SK-N-SH (cell line): ENCODE measurements at regions not wholly inside any gene's neighbourhood (a gene's known extent, or its start where the extent isn't known, plus 50 kb on each side); places are given as distances from the start of the nearest gene placed in this dataset.

Experiments used
- CTCF ChIA-PET: fragments of 300-600, 350-600 bp; formaldehyde crosslinking; extraction: SDS; loops from one replicate; lab custom pipeline; 2021; lab: Yijun Ruan, JAX
- POLR2A ChIA-PET: fragments of 350-600 bp; sonication (Branson Sonifier 250); formaldehyde crosslinking; extraction: SDS; loops from one replicate; lab custom pipeline; 2020; ENCODE audit warnings: antibody characterized with exemption, inconsistent platforms; lab: Yijun Ruan, JAX
- DNase-seq: peaks from one replicate; pipeline ENCODE4 v3.0.0; 2012
- H2AFZ ChIP-seq: fragments of 200-600 bp; sonication (generic); 2 replicates; pipeline ENCODE4 v1.8.1; 2016; ENCODE audit warnings: antibody characterized with exemption, mild to moderate bottlenecking, low read depth
- H3F3A ChIP-seq: fragments of 200-600 bp; sonication (generic); replicated peaks from 2 replicates; pipeline ENCODE3; 2016; ENCODE audit warnings: antibody characterized with exemption, mild to moderate bottlenecking; ENCODE audit not compliant: insufficient read depth
- H3K27ac ChIP-seq, 2 experiments: fragments of 200-500 bp in 1 of 2; fragments of 200-600 bp in 1 of 2; sonication (Bioruptor generic) in 1 of 2; sonication (generic), shearing (Covaris generic) in 1 of 2; 2 replicates each; pipeline versions ENCODE4 v1.5.1 to v1.6.1; 2014 to 2016; ENCODE audit warnings: low read depth in 2 of 2, inconsistent platforms in 1 of 2, low read length in 1 of 2, mild to moderate bottlenecking in 1 of 2, mixed read lengths in 1 of 2
- H3K27me3 ChIP-seq: fragments of 200-600 bp; sonication (generic), shearing (Covaris generic); 2 replicates; pipeline ENCODE4 v1.6.1; 2016; ENCODE audit warnings: mixed run types; ENCODE audit not compliant: insufficient read depth
- H3K36me3 ChIP-seq, 2 experiments: fragments of 200-500 bp in 1 of 2; fragments of 200-600 bp in 1 of 2; sonication (Bioruptor generic) in 1 of 2; sonication (generic) in 1 of 2; replicated peaks in 1 of 2; 2 replicates each; pipeline versions ENCODE3 to v1.5.1; 2014 to 2016; ENCODE audit warnings: low read length in 1 of 2, mild to moderate bottlenecking in 1 of 2; ENCODE audit not compliant: insufficient read depth in 2 of 2, control insufficient read depth in 1 of 2
- H3K4me1 ChIP-seq, 2 experiments: fragments of 200-500 bp in 1 of 2; fragments of 200-600 bp in 1 of 2; sonication (Bioruptor generic) in 1 of 2; sonication (generic), shearing (Covaris generic) in 1 of 2; 2 replicates each; pipeline versions ENCODE4 v1.5.1 to v1.6.1; 2014 to 2016; ENCODE audit warnings: low read depth in 1 of 2, low read length in 1 of 2, mixed run types in 1 of 2; ENCODE audit not compliant: insufficient read depth in 2 of 2, control insufficient read depth in 1 of 2
- H3K4me2 ChIP-seq: fragments of 200-600 bp; sonication (generic), shearing (Covaris generic); 2 replicates; pipeline ENCODE4 v1.6.1; 2017; ENCODE audit warnings: mixed run types
- H3K4me3 ChIP-seq, 2 experiments: fragments of 200-500 bp in 1 of 2; fragments of 200-600 bp in 1 of 2; sonication (Bioruptor generic) in 1 of 2; sonication (generic), shearing (Covaris generic) in 1 of 2; 2 replicates each; pipeline versions ENCODE4 v1.5.1 to v1.8.1; 2014 to 2016; ENCODE audit warnings: low read depth in 2 of 2, inconsistent platforms in 1 of 2, low read length in 1 of 2, mild to moderate bottlenecking in 1 of 2, mixed read lengths in 1 of 2, moderate library complexity in 1 of 2
- H3K79me2 ChIP-seq: fragments of 200-600 bp; sonication (generic); 2 replicates; pipeline ENCODE4 v1.8.1; 2017; ENCODE audit warnings: mild to moderate bottlenecking; ENCODE audit not compliant: insufficient read depth
- H3K9ac ChIP-seq: fragments of 200-600 bp; sonication (generic); 2 replicates; pipeline ENCODE4 v1.6.1; 2017; ENCODE audit warnings: mixed run types
- H3K9me2 ChIP-seq: fragments of 200-600 bp; sonication (generic); 2 replicates; pipeline ENCODE4 v1.6.1; 2017; ENCODE audit warnings: mixed run types
- H3K9me3 ChIP-seq: fragments of 200-600 bp; sonication (generic); 2 replicates; pipeline ENCODE4 v1.6.1; 2017; ENCODE audit warnings: mixed run types, mild to moderate bottlenecking, moderate library complexity
- H4K20me1 ChIP-seq: fragments of 200-600 bp; sonication (generic); 2 replicates; pipeline ENCODE4 v1.6.1; 2017; ENCODE audit warnings: mild to moderate bottlenecking, mixed run types; ENCODE audit not compliant: insufficient read depth
- FOSL2 ChIP-seq: IDR thresholded peaks from 2 replicates; pipeline ENCODE4 v1.4.0; 2012; ENCODE audit warnings: low read depth, mild to moderate bottlenecking, moderate library complexity, borderline replicate concordance
- FOXJ3 ChIP-seq: sonication (generic); formaldehyde crosslinking; IDR thresholded peaks from 2 replicates; pipeline ENCODE4 v1.5.1; 2020; ENCODE audit warnings: mild to moderate bottlenecking, missing genetic modification reagents
- GABPA ChIP-seq: IDR thresholded peaks from 2 replicates; pipeline ENCODE4 v1.4.0; 2012; ENCODE audit warnings: low read depth, mild to moderate bottlenecking
- MXI1 ChIP-seq: IDR thresholded peaks from 2 replicates; pipeline ENCODE4 v1.6.1; 2012; ENCODE audit warnings: mild to moderate bottlenecking, low read depth, low read length, improper control_type of control experiment
- RFX5 ChIP-seq: IDR thresholded peaks from 2 replicates; pipeline ENCODE4 v1.6.1; 2012; ENCODE audit warnings: mild to moderate bottlenecking, improper control_type of control experiment, low read length
- SMC3 ChIP-seq: IDR thresholded peaks from 2 replicates; pipeline ENCODE4 v1.6.1; 2012; ENCODE audit warnings: low read depth, low read length, improper control_type of control experiment
- TAF1 ChIP-seq: IDR thresholded peaks from 2 replicates; pipeline ENCODE4 v1.6.1; 2012; ENCODE audit warnings: low read depth, mild to moderate bottlenecking, low read length, moderate library complexity, borderline replicate concordance
- YY1 ChIP-seq: IDR thresholded peaks from 2 replicates; pipeline ENCODE4 v1.4.0; 2012; ENCODE audit warnings: low read depth, mild to moderate bottlenecking
- WGBS: methylation state at CpG from one replicate; pipeline ENCODE4 v1.1.6; 2017; ENCODE audit warnings: low lambda C conversion rate; 5-methylcytosine and 5-hydroxymethylcytosine counted together
- TF ChIP-seq, protein P1 (sequence below): IDR thresholded peaks from 2 replicates; pipeline ENCODE4 v1.4.0; 2012; ENCODE audit warnings: low read depth, borderline replicate concordance
- TF ChIP-seq, protein P2 (sequence below): IDR thresholded peaks from 2 replicates; pipeline ENCODE4 v1.4.0; 2012; ENCODE audit warnings: low read depth, borderline replicate concordance
- TF ChIP-seq, protein P3 (sequence below): IDR thresholded peaks from 2 replicates; pipeline ENCODE4 v1.6.1; 2012; ENCODE audit warnings: mild to moderate bottlenecking, low read depth, low read length, moderate library complexity

DNA sequence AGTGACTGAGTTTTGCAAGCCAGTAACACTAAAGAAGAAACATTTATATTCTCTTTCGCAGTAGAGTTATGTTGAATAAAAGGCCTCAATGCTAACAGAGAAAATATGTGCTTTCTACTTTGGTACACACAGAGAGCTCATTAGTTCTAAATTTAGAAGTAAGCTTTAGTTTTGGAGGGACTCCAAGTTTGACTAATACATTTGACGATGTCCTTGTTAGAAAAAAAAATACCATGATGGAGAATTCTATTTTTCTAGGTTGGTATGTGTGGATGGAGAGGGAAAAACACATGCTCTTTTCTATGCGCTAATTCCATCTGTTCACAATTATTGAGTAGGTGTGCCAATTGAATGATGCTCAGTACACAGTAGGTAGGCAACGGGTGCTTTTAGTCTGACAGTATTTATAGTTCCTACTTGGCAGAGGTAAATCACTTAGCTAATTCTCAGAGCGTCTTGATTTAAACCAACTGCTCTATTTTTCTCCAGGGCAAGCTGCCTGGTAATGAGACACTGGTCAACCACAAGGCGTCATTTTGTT, 327.2 kb upstream of the AKR1E2 start (continued):
- TF ChIP-seq, protein P1, sequence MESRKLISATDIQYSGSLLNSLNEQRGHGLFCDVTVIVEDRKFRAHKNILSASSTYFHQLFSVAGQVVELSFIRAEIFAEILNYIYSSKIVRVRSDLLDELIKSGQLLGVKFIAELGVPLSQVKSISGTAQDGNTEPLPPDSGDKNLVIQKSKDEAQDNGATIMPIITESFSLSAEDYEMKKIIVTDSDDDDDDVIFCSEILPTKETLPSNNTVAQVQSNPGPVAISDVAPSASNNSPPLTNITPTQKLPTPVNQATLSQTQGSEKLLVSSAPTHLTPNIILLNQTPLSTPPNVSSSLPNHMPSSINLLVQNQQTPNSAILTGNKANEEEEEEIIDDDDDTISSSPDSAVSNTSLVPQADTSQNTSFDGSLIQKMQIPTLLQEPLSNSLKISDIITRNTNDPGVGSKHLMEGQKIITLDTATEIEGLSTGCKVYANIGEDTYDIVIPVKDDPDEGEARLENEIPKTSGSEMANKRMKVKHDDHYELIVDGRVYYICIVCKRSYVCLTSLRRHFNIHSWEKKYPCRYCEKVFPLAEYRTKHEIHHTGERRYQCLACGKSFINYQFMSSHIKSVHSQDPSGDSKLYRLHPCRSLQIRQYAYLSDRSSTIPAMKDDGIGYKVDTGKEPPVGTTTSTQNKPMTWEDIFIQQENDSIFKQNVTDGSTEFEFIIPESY: peak; percentile 36; the same call in 1 of the 2 replicates
- no peak for TF ChIP-seq FOXJ3 (CRISPR knock-in tag)
- peak; percentile 23; the same call in 1 of the 2 replicates for TF ChIP-seq YY1
- TF ChIP-seq, protein P2, sequence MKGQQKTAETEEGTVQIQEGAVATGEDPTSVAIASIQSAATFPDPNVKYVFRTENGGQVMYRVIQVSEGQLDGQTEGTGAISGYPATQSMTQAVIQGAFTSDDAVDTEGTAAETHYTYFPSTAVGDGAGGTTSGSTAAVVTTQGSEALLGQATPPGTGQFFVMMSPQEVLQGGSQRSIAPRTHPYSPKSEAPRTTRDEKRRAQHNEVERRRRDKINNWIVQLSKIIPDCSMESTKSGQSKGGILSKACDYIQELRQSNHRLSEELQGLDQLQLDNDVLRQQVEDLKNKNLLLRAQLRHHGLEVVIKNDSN: no peak

DNA sequence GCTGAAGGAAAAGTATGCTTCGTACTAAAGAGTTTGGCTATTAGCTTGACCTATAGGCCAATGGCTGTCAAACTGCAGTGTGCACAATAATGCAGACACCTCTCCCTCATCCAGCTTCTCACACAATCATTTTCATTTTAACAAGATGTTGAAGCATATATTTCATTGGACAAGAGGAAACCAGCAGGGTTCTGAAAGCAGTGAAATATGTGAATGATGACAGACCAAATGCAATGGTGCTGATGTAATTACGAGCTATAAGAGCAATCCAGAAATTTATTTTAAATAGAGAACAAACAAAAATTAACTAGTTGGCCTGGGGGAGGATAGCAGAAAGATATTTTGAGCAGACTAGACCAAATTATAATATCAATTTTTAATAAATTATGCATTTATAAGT, 331.5 kb upstream of the AKR1E2 start:
- Histone ChIP-seq H3K36me3 (no peaks in the 10 kb centered on the region), H3K79me2 (no peaks in the 10 kb centered on the region), H4K20me1 (no peaks in the 10 kb centered on the region), H2AFZ (no peak overlapping the region), H3K4me2 (no peak overlapping the region), H3K4me1 (peaks cover 4 to 10% of the 10 kb centered on the region in 2 experiments), H3K4me3 (no peak overlapping the region), H3K27me3 (no peaks in the 10 kb centered on the region), H3F3A (peaks cover 20% of the 10 kb centered on the region), H3K9me2 (no peaks in the 10 kb centered on the region), H3K27ac (no peak overlapping the region), H3K9me3 (no peaks in the 10 kb centered on the region), H3K9ac (no peak overlapping the region)
- TF ChIP-seq YY1 (no peak), MXI1 (no peak), GABPA (no peak), TAF1 (no peak), FOSL2 (no peak), SMC3 (no peak), RFX5 (no peak)
- TF ChIP-seq, protein P3, sequence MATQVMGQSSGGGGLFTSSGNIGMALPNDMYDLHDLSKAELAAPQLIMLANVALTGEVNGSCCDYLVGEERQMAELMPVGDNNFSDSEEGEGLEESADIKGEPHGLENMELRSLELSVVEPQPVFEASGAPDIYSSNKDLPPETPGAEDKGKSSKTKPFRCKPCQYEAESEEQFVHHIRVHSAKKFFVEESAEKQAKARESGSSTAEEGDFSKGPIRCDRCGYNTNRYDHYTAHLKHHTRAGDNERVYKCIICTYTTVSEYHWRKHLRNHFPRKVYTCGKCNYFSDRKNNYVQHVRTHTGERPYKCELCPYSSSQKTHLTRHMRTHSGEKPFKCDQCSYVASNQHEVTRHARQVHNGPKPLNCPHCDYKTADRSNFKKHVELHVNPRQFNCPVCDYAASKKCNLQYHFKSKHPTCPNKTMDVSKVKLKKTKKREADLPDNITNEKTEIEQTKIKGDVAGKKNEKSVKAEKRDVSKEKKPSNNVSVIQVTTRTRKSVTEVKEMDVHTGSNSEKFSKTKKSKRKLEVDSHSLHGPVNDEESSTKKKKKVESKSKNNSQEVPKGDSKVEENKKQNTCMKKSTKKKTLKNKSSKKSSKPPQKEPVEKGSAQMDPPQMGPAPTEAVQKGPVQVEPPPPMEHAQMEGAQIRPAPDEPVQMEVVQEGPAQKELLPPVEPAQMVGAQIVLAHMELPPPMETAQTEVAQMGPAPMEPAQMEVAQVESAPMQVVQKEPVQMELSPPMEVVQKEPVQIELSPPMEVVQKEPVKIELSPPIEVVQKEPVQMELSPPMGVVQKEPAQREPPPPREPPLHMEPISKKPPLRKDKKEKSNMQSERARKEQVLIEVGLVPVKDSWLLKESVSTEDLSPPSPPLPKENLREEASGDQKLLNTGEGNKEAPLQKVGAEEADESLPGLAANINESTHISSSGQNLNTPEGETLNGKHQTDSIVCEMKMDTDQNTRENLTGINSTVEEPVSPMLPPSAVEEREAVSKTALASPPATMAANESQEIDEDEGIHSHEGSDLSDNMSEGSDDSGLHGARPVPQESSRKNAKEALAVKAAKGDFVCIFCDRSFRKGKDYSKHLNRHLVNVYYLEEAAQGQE: no peak
- CTCF ChIA-PET: no interaction called here
- DNase-seq: no peak
- POLR2A ChIA-PET: no interaction called here
- 97% methylated on average over 2 of the region's 2 CpGs for WGBS
